NT2/D1 (cell line): ENCODE measurements at regions not wholly inside any gene's neighbourhood (a gene's known extent, or its start where the extent isn't known, plus 50 kb on each side); places are given as distances from the start of the nearest gene placed in this dataset.

Experiments
- SUZ12 ChIP-seq: IDR thresholded peaks from 2 replicates; pipeline ENCODE4 v1.6.1; 2011; ENCODE audit not compliant: insufficient read length, insufficient read depth; ENCODE audit errors: extremely low read depth
- YY1 ChIP-seq: IDR thresholded peaks from 2 replicates; pipeline ENCODE4 v1.6.1; 2011; ENCODE audit not compliant: insufficient read length, insufficient read depth

DNA sequence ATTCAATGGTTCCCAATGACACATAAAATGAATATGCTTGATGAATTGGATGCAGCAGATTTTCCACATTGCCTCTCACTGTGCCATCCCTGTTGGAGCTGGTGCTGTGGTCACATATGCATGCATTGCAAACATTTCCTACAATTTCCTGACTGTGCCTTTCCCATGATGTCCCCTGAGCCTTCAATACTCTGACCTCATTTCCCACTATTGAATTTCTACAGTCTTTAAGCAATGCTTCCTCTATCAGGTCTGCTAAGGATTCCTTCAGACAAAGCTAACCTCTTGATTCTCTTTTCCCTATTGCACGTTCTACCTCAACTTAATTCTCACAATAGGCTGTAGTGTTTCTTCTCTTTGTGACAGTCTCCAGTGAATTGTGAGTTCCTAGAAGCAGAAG lies 342.5 kb upstream of the CRIM1 start:
- TF ChIP-seq SUZ12, result no peak
- TF ChIP-seq YY1, result no peak
